CD4-positive, alpha-beta T cell treated with Interleukin-1 beta for 1 hour (primary cell): ENCODE measurements at regions not wholly inside any gene's neighbourhood (a gene's known extent, or its start where the extent isn't known, plus 50 kb on each side); places are given as distances from the start of the nearest gene placed in this dataset.
"Not testable (repeated sequence)": the region's sequence is repeated elsewhere in the genome, so short reads cannot be mapped to it uniquely, and the experiment has no call there.

Experiments used
- DNase-seq, 2 donors: peaks; one replicate each; pipeline ENCODE4 v3.0.0-alpha.2; 2020 to 2022

GRCh38 chr5:128668921-128669320 lies 130.9 kb upstream of the FBN2 start:
- DNase-seq = no peak

GRCh38 chr5:128669803-128670202 lies 131.8 kb upstream of the FBN2 start:
- no peak for DNase-seq

- no peak for DNase-seq
Measured at GRCh38 chr5:128671943-128672342, 133.9 kb upstream of the FBN2 start.

- no peak for DNase-seq
Measured at GRCh38 chr5:128673000-128673399, 135.0 kb upstream of the FBN2 start.

GRCh38 chr5:128673411-128673957 lies 135.4 kb upstream of the FBN2 start:
- DNase-seq = no peak

GRCh38 chr5:128673970-128674369 lies 135.9 kb upstream of the FBN2 start:
- DNase-seq = no peak

- peak in 1 of 2 donors; percentile 24 for DNase-seq
Measured at GRCh38 chr5:128674837-128675446, 136.9 kb upstream of the FBN2 start.

GRCh38 chr5:128681096-128681495 lies 143.1 kb upstream of the FBN2 start:
- no peak for DNase-seq

- no peak for DNase-seq
Measured at GRCh38 chr5:128681764-128682592, 143.9 kb upstream of the FBN2 start.

- DNase-seq = no peak
Measured at GRCh38 chr5:128682669-128683068, 144.6 kb upstream of the FBN2 start.

GRCh38 chr5:128684961-128685360 lies 146.9 kb upstream of the FBN2 start:
- no peak for DNase-seq

- no peak for DNase-seq
Measured at GRCh38 chr5:128687930-128688329, 149.9 kb upstream of the FBN2 start.

- no peak for DNase-seq
Measured at GRCh38 chr5:128693764-128694163, 155.7 kb upstream of the FBN2 start.

GRCh38 chr5:128695791-128696530 lies 157.9 kb upstream of the FBN2 start:
- no peak for DNase-seq

- DNase-seq = no peak
Measured at GRCh38 chr5:128701301-128701700, 163.3 kb upstream of the FBN2 start.

GRCh38 chr5:128703322-128703721 lies 165.3 kb upstream of the FBN2 start:
- no peak for DNase-seq

- DNase-seq = no peak
Measured at GRCh38 chr5:128706269-128706668, 168.2 kb upstream of the FBN2 start.

- no peak for DNase-seq
Measured at GRCh38 chr5:128708841-128709240, 170.8 kb upstream of the FBN2 start.

GRCh38 chr5:128711216-128711615 lies 173.2 kb upstream of the FBN2 start:
- DNase-seq = no peak

- DNase-seq = no peak
Measured at GRCh38 chr5:128714551-128714950, 176.5 kb upstream of the FBN2 start.

- no peak for DNase-seq
Measured at GRCh38 chr5:128722551-128722950, 184.5 kb upstream of the FBN2 start.

- not testable (repeated sequence) for DNase-seq
Measured at GRCh38 chr5:128730021-128730420, 192.0 kb upstream of the FBN2 start.

GRCh38 chr5:128735656-128736055 lies 197.6 kb upstream of the FBN2 start:
- not testable (repeated sequence) for DNase-seq

GRCh38 chr5:128736553-128736952 lies 198.5 kb upstream of the FBN2 start:
- no peak for DNase-seq
